Osteoblast (primary cell): ENCODE measurements at regions not wholly inside any gene's neighbourhood (a gene's known extent, or its start where the extent isn't known, plus 50 kb on each side); places are given as distances from the start of the nearest gene placed in this dataset.

Experiments
- DNase-seq: peaks from one replicate; pipeline ENCODE4 v3.0.0; 2011; ENCODE audit warnings: low spot score, mixed read lengths; ENCODE audit not compliant: insufficient read length; ENCODE audit errors: missing footprints
- H2AFZ ChIP-seq: 2 replicates; pipeline ENCODE4 v1.6.0; 2011; ENCODE audit warnings: mild to moderate bottlenecking, low read length
- H3K27ac ChIP-seq: 2 replicates; pipeline ENCODE4 v1.5.1; 2011; ENCODE audit warnings: mild to moderate bottlenecking, low read depth, low read length, moderate library complexity
- H3K27me3 ChIP-seq: 2 replicates; pipeline ENCODE4 v1.6.0; 2012; ENCODE audit warnings: mild to moderate bottlenecking, control low read depth, inconsistent platforms, low read length, moderate library complexity; ENCODE audit not compliant: insufficient read depth
- H3K36me3 ChIP-seq: 2 replicates; pipeline ENCODE4 v1.5.1; 2011; ENCODE audit warnings: mild to moderate bottlenecking, low read length, control low read depth, moderate library complexity; ENCODE audit not compliant: insufficient read depth
- H3K4me1 ChIP-seq: 2 replicates; pipeline ENCODE4 v1.5.1; 2011; ENCODE audit warnings: mild to moderate bottlenecking, low read length, control low read depth, moderate library complexity; ENCODE audit not compliant: insufficient read depth
- H3K4me2 ChIP-seq: 2 replicates; pipeline ENCODE4 v1.6.0; 2011; ENCODE audit warnings: mild to moderate bottlenecking, low read length; ENCODE audit not compliant: insufficient read depth
- H3K4me3 ChIP-seq: fragments of 200-600 bp; sonication (generic); 3 replicates; pipeline ENCODE4 v1.5.1; 2012; ENCODE audit warnings: mild to moderate bottlenecking, low read length, inconsistent platforms; ENCODE audit not compliant: insufficient read depth
- H3K79me2 ChIP-seq: 2 replicates; pipeline ENCODE4 v1.6.0; 2012; ENCODE audit warnings: mild to moderate bottlenecking, low read length, control low read depth, inconsistent platforms; ENCODE audit not compliant: insufficient read depth
- H3K9me3 ChIP-seq: 2 replicates; pipeline ENCODE4 v1.5.1; 2011; ENCODE audit warnings: low read depth, low read length, control low read depth
- H4K20me1 ChIP-seq: 2 replicates; pipeline ENCODE4 v1.6.0; 2012; ENCODE audit warnings: mild to moderate bottlenecking, low read length, control low read depth; ENCODE audit not compliant: insufficient read depth
- CTCF ChIP-seq: IDR thresholded peaks from 2 replicates; pipeline ENCODE4 v1.5.1; 2011; ENCODE audit warnings: mild to moderate bottlenecking, low read depth, low read length, moderate library complexity; ENCODE audit errors: extremely low read depth

DNA sequence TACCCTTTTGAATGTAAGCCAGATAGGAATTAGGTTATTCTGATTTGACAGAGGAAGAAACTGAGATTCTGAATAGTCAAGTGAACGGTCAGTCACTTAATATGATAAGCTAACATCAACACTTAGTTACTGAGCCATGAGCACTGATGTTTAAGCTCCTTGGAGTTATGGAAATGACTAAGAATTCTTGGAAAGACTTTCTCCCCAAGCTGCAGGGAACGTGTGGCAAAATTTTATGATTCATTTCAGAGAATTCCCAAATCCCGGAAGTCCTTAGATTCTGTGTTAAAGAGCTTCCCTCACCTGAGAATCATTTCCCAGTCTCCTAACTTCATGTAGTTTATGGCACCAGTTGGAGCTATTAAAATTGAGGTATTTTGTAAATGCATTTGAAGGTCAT lies 330.9 kb downstream of the XPNPEP1 start:
- no peaks in the 10 kb centered on the region for H3K79me2 ChIP-seq
- no peaks in the 10 kb centered on the region for H3K9me3 ChIP-seq

DNA sequence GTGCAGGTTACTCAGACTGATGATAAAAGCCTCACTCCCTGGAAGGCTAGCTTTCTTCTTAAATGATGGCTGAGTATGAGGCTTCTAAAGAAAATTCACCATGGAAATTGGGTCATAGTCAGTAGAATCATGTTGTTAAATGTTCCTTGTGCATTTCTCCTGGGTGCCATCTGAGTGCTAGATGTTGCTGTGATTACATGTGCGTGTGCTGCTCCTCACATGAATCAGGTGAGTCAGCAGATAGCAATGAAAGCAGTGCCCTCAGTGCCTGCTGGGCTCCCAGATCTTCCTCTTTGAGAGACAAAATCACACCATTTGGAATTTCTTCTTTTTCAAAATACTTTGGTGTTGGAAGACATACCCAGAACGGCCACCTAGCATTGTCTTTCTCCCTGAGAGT lies 331.7 kb downstream of the XPNPEP1 start:
- DNase-seq, result no peak
- TF ChIP-seq CTCF, result no peak
- Histone ChIP-seq H3K79me2 (no peaks in the 10 kb centered on the region), H3K4me3 (no peak overlapping the region), H3K36me3 (no peaks in the 10 kb centered on the region), H2AFZ (no peak overlapping the region), H3K27ac (no peak overlapping the region), H3K27me3 (no peaks in the 10 kb centered on the region), H3K4me1 (no peaks in the 10 kb centered on the region), H3K4me2 (no peak overlapping the region), H3K9me3 (no peaks in the 10 kb centered on the region), H4K20me1 (no peaks in the 10 kb centered on the region)

More for the DNA sequence above, 330.9 kb downstream of the XPNPEP1 start:
- Histone ChIP-seq H3K27ac (no peak overlapping the region), H3K4me2 (no peak overlapping the region), H3K4me3 (no peak overlapping the region), H3K36me3 (no peaks in the 10 kb centered on the region), H2AFZ (no peak overlapping the region), H4K20me1 (no peaks in the 10 kb centered on the region), H3K27me3 (no peaks in the 10 kb centered on the region), H3K4me1 (no peaks in the 10 kb centered on the region)
- TF ChIP-seq CTCF, result no peak
- no peak for DNase-seq

DNA sequence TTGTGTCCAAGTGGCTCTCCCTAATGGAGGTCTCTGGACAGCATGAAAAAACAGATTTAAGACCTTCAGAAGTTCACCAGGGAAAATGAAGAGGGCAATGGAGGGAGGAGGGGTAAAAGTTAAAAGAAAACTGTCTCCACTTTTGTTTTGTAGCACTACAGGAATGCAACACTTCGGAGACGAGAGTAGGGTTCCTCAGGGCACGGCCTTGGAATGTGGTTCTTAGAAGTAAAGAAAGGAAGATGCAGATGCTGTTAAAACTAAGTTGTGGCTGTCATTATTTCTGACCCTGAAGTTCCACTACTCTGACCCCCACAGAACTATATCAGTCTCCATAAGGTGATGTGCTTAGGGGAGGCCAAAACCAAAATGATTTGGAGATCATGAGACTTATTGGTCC lies 335.1 kb downstream of the XPNPEP1 start:
- H3K9me3 ChIP-seq, result no peaks in the 10 kb centered on the region

DNA sequence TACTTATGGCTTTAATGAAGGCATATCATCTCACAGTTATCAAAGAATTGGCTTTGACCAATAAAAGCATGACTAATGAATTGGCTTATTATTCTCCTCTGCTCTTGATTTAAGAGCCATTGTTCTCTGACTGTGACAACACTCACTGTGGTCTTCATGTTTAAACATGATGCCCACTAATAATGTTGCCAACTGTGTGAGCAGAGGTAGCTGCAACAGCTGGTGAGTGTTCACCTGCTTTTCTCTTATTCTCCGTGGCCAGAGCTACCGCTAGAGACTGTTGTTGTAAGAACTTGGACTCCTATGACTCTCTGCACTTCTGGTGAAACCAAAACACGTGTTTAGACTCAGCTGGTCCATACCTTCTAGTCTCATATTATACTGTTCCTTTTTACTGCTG lies 335.9 kb downstream of the XPNPEP1 start:
- TF ChIP-seq CTCF, result no peak
- no peaks in the 10 kb centered on the region for H3K27me3 ChIP-seq

More for the DNA sequence above, 335.1 kb downstream of the XPNPEP1 start:
- no peak overlapping the region for H3K27ac ChIP-seq
- no peak for DNase-seq
- H3K4me1 ChIP-seq, result no peaks in the 10 kb centered on the region
- H3K4me3 ChIP-seq, result no peak overlapping the region
- H3K79me2 ChIP-seq, result no peaks in the 10 kb centered on the region
- H3K27me3 ChIP-seq, result no peaks in the 10 kb centered on the region
- TF ChIP-seq CTCF, result no peak
- H2AFZ ChIP-seq, result no peak overlapping the region
- H3K4me2 ChIP-seq, result no peak overlapping the region
- no peaks in the 10 kb centered on the region for H4K20me1 ChIP-seq
- no peaks in the 10 kb centered on the region for H3K36me3 ChIP-seq

More for the DNA sequence above, 335.9 kb downstream of the XPNPEP1 start:
- DNase-seq, result no peak
- H2AFZ ChIP-seq, result no peak overlapping the region
- H3K4me3 ChIP-seq, result no peak overlapping the region
- no peaks in the 10 kb centered on the region for H3K79me2 ChIP-seq
- H3K4me1 ChIP-seq, result no peaks in the 10 kb centered on the region
- H3K9me3 ChIP-seq, result no peaks in the 10 kb centered on the region
- no peaks in the 10 kb centered on the region for H3K36me3 ChIP-seq
- H4K20me1 ChIP-seq, result no peaks in the 10 kb centered on the region
- H3K27ac ChIP-seq, result no peak overlapping the region
- no peak overlapping the region for H3K4me2 ChIP-seq
